ENCODE measurements at regions not wholly inside any gene's neighbourhood (a gene's known extent, or its start where the extent isn't known, plus 50 kb on each side); places are given as distances from the start of the nearest gene placed in this dataset.
"Not testable (repeated sequence)": the region's sequence is repeated elsewhere in the genome, so short reads cannot be mapped to it uniquely, and the experiment has no call there.

DNA sequence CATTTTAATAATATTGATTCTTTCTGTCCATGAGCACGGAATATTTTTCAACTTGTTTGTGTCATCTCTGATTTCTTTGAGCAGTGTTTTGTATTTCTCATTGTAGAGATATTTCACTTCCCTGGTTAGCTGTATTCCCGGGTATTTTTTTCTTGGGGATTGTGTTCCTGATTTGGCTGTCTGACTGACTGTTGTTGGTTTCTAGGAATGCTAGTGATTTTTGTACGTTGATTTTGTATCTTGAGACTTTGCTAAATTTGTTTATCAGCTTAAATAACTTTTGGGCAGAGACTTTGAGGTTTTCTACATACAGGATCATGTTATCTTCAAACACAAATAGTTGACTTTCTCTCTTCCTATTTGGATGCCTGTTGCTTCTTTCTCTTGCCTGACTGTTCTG lies 418.8 kb upstream of the ALCAM start:
- Histone ChIP-seq H3K4me3 (ENCODE audit: low read length in 2 of 2) (no peak overlapping the region), H3K27me3 (ENCODE audit: control insufficient read depth in 3 of 3, insufficient read depth in 3 of 3, low read depth in 1 of 3, low read length in 3 of 3) (no peaks in the 10 kb centered on the region), H3K27ac (replicated peaks; ENCODE audit: low read length) (no peak overlapping the region), H3K14ac (ENCODE audit: low read length) (no peak overlapping the region), H2BK120ac (ENCODE audit: low read depth, low read length) (no peak overlapping the region), H2AK5ac (ENCODE audit: low read depth, low read length) (no peak overlapping the region), H2BK5ac (ENCODE audit: low read length) (no peak overlapping the region), H3K9ac (ENCODE audit: low read depth, low read length, poor library complexity) (no peak overlapping the region), H3K18ac (ENCODE audit: low read length) (no peak overlapping the region), H2AFZ (ENCODE audit: low read length) (no peak overlapping the region), H3K9me3 (replicated peaks in 1 of 2; ENCODE audit: control insufficient read depth in 2 of 2, insufficient read depth in 1 of 2, low read depth in 1 of 2, low read length in 2 of 2) (no peaks in the 10 kb centered on the region), H3K4me1 (ENCODE audit: control insufficient read depth in 2 of 2, insufficient read depth in 1 of 2, low read depth in 1 of 2, low read length in 2 of 2) (peaks cover 2 to 6% of the 10 kb centered on the region in 2 donors), H3K4me2 (ENCODE audit: insufficient read depth, low read length, poor library complexity, severe bottlenecking) (no peak overlapping the region), H4K91ac (ENCODE audit: low read depth, low read length, poor library complexity) (no peak overlapping the region), H2BK15ac (ENCODE audit: low read length) (no peak overlapping the region), H3K23ac (ENCODE audit: low read depth, low read length, poor library complexity) (no peak overlapping the region), H3K36me3 (replicated peaks in 1 of 2; ENCODE audit: control insufficient read depth in 2 of 2, insufficient read depth in 2 of 2, low read length in 2 of 2) (no peaks in the 10 kb centered on the region), H2BK12ac (ENCODE audit: low read length) (no peak overlapping the region), H3K79me1 (ENCODE audit: low read depth, low read length) (no peaks in the 10 kb centered on the region), H4K8ac (ENCODE audit: low read depth, low read length) (no peak overlapping the region), H3K4ac (ENCODE audit: low read length) (no peak overlapping the region)
- WGBS, 2 donors (ENCODE audit: extremely low coverage in 2 of 2, insufficient read length in 2 of 2, insufficient replicate concordance in 1 of 2): no CpG with 5 or more reads among the region's 3 CpGs
- DNase-seq (ENCODE audit: low spot score): no peak

DNA sequence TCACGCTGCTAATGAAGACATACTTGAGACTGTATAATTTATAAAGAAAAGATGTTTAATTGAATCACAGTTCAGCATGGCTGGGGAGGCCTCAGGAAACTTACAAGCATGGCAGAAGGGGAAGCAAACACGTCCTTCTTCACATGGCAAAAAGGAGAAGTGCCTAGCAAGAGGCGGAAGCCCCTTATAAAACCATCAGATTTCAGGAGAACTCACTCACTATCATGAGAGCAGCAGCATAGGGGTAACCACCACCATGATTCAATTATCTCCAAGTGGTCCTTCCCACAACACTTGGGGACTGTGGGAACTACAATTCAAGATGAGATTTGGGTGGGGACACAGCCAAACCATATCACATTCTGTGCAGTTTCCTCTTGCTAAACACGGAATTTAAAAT lies 416.9 kb upstream of the ALCAM start:
- not testable (repeated sequence) for H3K4me1 ChIP-seq (ENCODE audit: control insufficient read depth in 2 of 2, insufficient read depth in 1 of 2, low read depth in 1 of 2, low read length in 2 of 2); H2BK120ac ChIP-seq (ENCODE audit: low read depth, low read length); H3K36me3 ChIP-seq (replicated peaks in 1 of 2; ENCODE audit: control insufficient read depth in 2 of 2, insufficient read depth in 2 of 2, low read length in 2 of 2); H3K27me3 ChIP-seq (ENCODE audit: control insufficient read depth in 3 of 3, insufficient read depth in 3 of 3, low read depth in 1 of 3, low read length in 3 of 3); H3K4me3 ChIP-seq (ENCODE audit: low read length in 2 of 2); DNase-seq (ENCODE audit: low spot score); H4K91ac ChIP-seq (ENCODE audit: low read depth, low read length, poor library complexity); H3K18ac ChIP-seq (ENCODE audit: low read length); H2BK15ac ChIP-seq (ENCODE audit: low read length); H3K14ac ChIP-seq (ENCODE audit: low read length); H3K4ac ChIP-seq (ENCODE audit: low read length); H3K23ac ChIP-seq (ENCODE audit: low read depth, low read length, poor library complexity); H3K4me2 ChIP-seq (ENCODE audit: insufficient read depth, low read length, poor library complexity, severe bottlenecking); H2BK5ac ChIP-seq (ENCODE audit: low read length); H3K9me3 ChIP-seq (replicated peaks in 1 of 2; ENCODE audit: control insufficient read depth in 2 of 2, insufficient read depth in 1 of 2, low read depth in 1 of 2, low read length in 2 of 2); H3K79me1 ChIP-seq (ENCODE audit: low read depth, low read length); H3K27ac ChIP-seq (replicated peaks; ENCODE audit: low read length); H3K9ac ChIP-seq (ENCODE audit: low read depth, low read length, poor library complexity); H2AK5ac ChIP-seq (ENCODE audit: low read depth, low read length); H2BK12ac ChIP-seq (ENCODE audit: low read length); H2AFZ ChIP-seq (ENCODE audit: low read length); H4K8ac ChIP-seq (ENCODE audit: low read depth, low read length)
- WGBS, 2 donors (ENCODE audit: extremely low coverage in 2 of 2, insufficient read length in 2 of 2, insufficient replicate concordance in 1 of 2): no CpG with 5 or more reads among the region's 4 CpGs

- no peak overlapping the region for H3K4me2 ChIP-seq (ENCODE audit: insufficient read depth, low read length, poor library complexity, severe bottlenecking)
- H3K27ac ChIP-seq (replicated peaks; ENCODE audit: low read length): no peak overlapping the region
- H3K27me3 ChIP-seq (ENCODE audit: control insufficient read depth in 3 of 3, insufficient read depth in 3 of 3, low read depth in 1 of 3, low read length in 3 of 3): no peaks in the 10 kb centered on the region
- H3K18ac ChIP-seq (ENCODE audit: low read length): no peak overlapping the region
- no peak overlapping the region for H2BK12ac ChIP-seq (ENCODE audit: low read length)
- no peak overlapping the region for H2BK5ac ChIP-seq (ENCODE audit: low read length)
- H3K14ac ChIP-seq (ENCODE audit: low read length): no peak overlapping the region
- no peaks in the 10 kb centered on the region for H3K79me1 ChIP-seq (ENCODE audit: low read depth, low read length)
- H2BK15ac ChIP-seq (ENCODE audit: low read length): no peak overlapping the region
- H4K91ac ChIP-seq (ENCODE audit: low read depth, low read length, poor library complexity): no peak overlapping the region
- H3K9ac ChIP-seq (ENCODE audit: low read depth, low read length, poor library complexity): no peak overlapping the region
- H2AK5ac ChIP-seq (ENCODE audit: low read depth, low read length): no peak overlapping the region
- no CpG with 5 or more reads among the region's 2 CpGs for WGBS, 2 donors (ENCODE audit: extremely low coverage in 2 of 2, insufficient read length in 2 of 2, insufficient replicate concordance in 1 of 2)
- H3K36me3 ChIP-seq (replicated peaks in 1 of 2; ENCODE audit: control insufficient read depth in 2 of 2, insufficient read depth in 2 of 2, low read length in 2 of 2): no peaks in the 10 kb centered on the region
- H2AFZ ChIP-seq (ENCODE audit: low read length): peak overlapping the region; percentile 9
- no peaks in the 10 kb centered on the region for H3K9me3 ChIP-seq (replicated peaks in 1 of 2; ENCODE audit: control insufficient read depth in 2 of 2, insufficient read depth in 1 of 2, low read depth in 1 of 2, low read length in 2 of 2)
- no peak for DNase-seq (ENCODE audit: low spot score)
- no peak overlapping the region for H2BK120ac ChIP-seq (ENCODE audit: low read depth, low read length)
- H3K4ac ChIP-seq (ENCODE audit: low read length): no peak overlapping the region
- no peak overlapping the region for H4K8ac ChIP-seq (ENCODE audit: low read depth, low read length)
- no peak overlapping the region for H3K4me3 ChIP-seq (ENCODE audit: low read length in 2 of 2)
- no peaks in the 10 kb centered on the region for H3K4me1 ChIP-seq (ENCODE audit: control insufficient read depth in 2 of 2, insufficient read depth in 1 of 2, low read depth in 1 of 2, low read length in 2 of 2)
- H3K23ac ChIP-seq (ENCODE audit: low read depth, low read length, poor library complexity): no peak overlapping the region
Observed at GRCh38 chr3:104951426-104951825, 415.3 kb upstream of the ALCAM start.

GRCh38 chr3:104952146-104952972 lies 414.4 kb upstream of the ALCAM start:
- H3K9me3 ChIP-seq (replicated peaks in 1 of 2; ENCODE audit: control insufficient read depth in 2 of 2, insufficient read depth in 1 of 2, low read depth in 1 of 2, low read length in 2 of 2): no peaks in the 10 kb centered on the region
- H3K4ac ChIP-seq (ENCODE audit: low read length): no peak overlapping the region
- no CpG with 5 or more reads among the region's 2 CpGs for WGBS, 2 donors (ENCODE audit: extremely low coverage in 2 of 2, insufficient read length in 2 of 2, insufficient replicate concordance in 1 of 2)
- no peak overlapping the region for H4K91ac ChIP-seq (ENCODE audit: low read depth, low read length, poor library complexity)
- H3K27me3 ChIP-seq (ENCODE audit: control insufficient read depth in 3 of 3, insufficient read depth in 3 of 3, low read depth in 1 of 3, low read length in 3 of 3): no peaks in the 10 kb centered on the region
- no peak overlapping the region for H4K8ac ChIP-seq (ENCODE audit: low read depth, low read length)
- H3K18ac ChIP-seq (ENCODE audit: low read length): no peak overlapping the region
- no peak overlapping the region for H3K9ac ChIP-seq (ENCODE audit: low read depth, low read length, poor library complexity)
- no peak overlapping the region for H3K14ac ChIP-seq (ENCODE audit: low read length)
- no peak overlapping the region for H3K27ac ChIP-seq (replicated peaks; ENCODE audit: low read length)
- no peak overlapping the region for H2BK5ac ChIP-seq (ENCODE audit: low read length)
- H2AFZ ChIP-seq (ENCODE audit: low read length): peak overlapping the region; percentile 1
- H3K4me2 ChIP-seq (ENCODE audit: insufficient read depth, low read length, poor library complexity, severe bottlenecking): no peak overlapping the region
- H3K79me1 ChIP-seq (ENCODE audit: low read depth, low read length): no peaks in the 10 kb centered on the region
- no peak overlapping the region for H3K23ac ChIP-seq (ENCODE audit: low read depth, low read length, poor library complexity)
- H3K4me3 ChIP-seq (ENCODE audit: low read length in 2 of 2): no peak overlapping the region
- no peak overlapping the region for H2BK12ac ChIP-seq (ENCODE audit: low read length)
- no peak overlapping the region for H2BK15ac ChIP-seq (ENCODE audit: low read length)
- H2AK5ac ChIP-seq (ENCODE audit: low read depth, low read length): no peak overlapping the region
- no peaks in the 10 kb centered on the region for H3K36me3 ChIP-seq (replicated peaks in 1 of 2; ENCODE audit: control insufficient read depth in 2 of 2, insufficient read depth in 2 of 2, low read length in 2 of 2)
- no peak overlapping the region for H2BK120ac ChIP-seq (ENCODE audit: low read depth, low read length)
- no peak for DNase-seq (ENCODE audit: low spot score)
- H3K4me1 ChIP-seq (ENCODE audit: control insufficient read depth in 2 of 2, insufficient read depth in 1 of 2, low read depth in 1 of 2, low read length in 2 of 2): no peaks in the 10 kb centered on the region
